22Rv1 (cell line): ENCODE measurements at regions not wholly inside any gene's neighbourhood (a gene's known extent, or its start where the extent isn't known, plus 50 kb on each side); places are given as distances from the start of the nearest gene placed in this dataset.

Experiments used
- H3K27ac ChIP-seq: fragments of 450-650 bp; 2 replicates; pipeline ENCODE4 v1.5.1; 2017
- ZFX ChIP-seq: fragments of 450-650 bp; IDR thresholded peaks from 2 replicates; pipeline ENCODE4 v1.6.1; 2017; ENCODE audit warnings: antibody characterized with exemption, borderline replicate concordance
- TF ChIP-seq, protein P1 (sequence below): fragments of 450-650 bp; IDR thresholded peaks from 2 replicates; pipeline ENCODE4 v1.5.1; 2017; ENCODE audit warnings: mild to moderate bottlenecking

DNA sequence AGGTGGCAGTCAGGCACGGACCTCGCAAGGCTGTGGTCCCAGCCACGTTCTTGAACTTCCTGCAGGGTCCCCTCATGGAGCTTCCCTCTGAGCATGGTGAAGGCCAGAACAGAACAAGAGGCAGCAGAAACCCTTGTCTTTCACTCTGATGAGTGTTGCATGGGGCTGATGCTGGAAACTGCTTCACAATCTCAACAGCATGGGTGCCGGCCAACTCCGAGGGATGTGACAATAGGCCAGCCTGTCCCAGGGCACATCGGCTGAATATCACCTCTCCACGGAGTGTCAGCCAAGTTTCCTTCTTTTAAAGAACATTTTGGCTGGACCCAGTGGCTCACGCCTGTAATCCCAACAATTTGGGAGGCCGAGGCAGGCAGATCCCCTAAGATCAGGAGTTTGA, 173.9 kb downstream of the FOXO1 start:
- H3K27ac ChIP-seq: no peak overlapping the region
- no peak for TF ChIP-seq ZFX
- TF ChIP-seq, protein P1, sequence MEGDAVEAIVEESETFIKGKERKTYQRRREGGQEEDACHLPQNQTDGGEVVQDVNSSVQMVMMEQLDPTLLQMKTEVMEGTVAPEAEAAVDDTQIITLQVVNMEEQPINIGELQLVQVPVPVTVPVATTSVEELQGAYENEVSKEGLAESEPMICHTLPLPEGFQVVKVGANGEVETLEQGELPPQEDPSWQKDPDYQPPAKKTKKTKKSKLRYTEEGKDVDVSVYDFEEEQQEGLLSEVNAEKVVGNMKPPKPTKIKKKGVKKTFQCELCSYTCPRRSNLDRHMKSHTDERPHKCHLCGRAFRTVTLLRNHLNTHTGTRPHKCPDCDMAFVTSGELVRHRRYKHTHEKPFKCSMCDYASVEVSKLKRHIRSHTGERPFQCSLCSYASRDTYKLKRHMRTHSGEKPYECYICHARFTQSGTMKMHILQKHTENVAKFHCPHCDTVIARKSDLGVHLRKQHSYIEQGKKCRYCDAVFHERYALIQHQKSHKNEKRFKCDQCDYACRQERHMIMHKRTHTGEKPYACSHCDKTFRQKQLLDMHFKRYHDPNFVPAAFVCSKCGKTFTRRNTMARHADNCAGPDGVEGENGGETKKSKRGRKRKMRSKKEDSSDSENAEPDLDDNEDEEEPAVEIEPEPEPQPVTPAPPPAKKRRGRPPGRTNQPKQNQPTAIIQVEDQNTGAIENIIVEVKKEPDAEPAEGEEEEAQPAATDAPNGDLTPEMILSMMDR: no peak

DNA sequence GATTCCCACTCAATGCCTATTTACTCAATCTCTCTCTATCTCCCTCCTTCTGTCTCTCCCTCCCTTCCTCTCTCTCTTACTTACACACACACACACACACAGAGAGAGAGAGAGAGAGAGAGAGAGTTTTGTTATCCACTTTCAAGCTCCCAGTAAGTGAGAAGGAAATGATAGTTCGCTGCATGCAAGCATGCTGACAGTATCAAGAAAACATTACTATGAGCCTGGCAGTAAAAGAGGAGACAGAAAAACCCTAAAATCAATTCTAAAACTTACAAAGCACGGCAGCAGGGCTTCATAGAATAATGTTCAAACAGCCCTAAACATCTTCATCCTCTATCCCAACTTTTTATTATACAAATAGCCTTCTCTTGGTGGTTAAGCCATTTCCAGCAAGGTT, 171.9 kb downstream of the FOXO1 start:
- no peak overlapping the region for H3K27ac ChIP-seq
- TF ChIP-seq ZFX: no peak
- TF ChIP-seq, protein P1: no peak

DNA sequence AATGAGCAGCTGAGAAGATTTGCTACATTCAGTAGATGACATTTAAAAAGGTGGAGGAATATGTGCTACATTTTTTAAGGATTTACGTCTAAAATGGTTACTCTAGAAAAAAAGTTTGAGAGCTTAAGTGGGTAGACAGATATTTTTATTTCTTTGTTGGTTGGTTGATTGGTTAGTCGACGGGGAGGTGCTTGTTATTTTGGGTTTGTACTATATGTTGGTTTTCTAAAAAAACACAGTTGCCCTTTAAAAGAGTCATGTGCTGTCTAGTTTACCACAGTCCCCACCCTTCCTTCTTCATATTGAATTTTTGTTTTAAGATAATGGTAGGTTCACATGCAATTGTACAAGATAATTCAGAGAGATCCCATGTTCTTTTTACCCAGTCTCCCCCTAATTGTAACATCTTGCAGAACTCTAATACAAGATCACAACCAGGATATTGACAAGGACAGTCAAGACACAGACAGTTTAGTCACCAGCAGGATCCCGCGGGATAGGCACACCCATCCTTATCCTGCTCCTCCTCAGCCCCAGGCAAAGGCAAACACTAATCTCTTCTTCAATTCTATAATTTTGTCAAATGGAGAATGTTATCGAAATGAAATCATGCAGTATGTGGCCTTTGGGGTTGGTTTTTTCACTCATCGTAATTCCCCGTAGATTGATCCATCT, 171.4 kb downstream of the FOXO1 start:
- H3K27ac ChIP-seq: no peak overlapping the region
- TF ChIP-seq, protein P1: no peak
- no peak for TF ChIP-seq ZFX

DNA sequence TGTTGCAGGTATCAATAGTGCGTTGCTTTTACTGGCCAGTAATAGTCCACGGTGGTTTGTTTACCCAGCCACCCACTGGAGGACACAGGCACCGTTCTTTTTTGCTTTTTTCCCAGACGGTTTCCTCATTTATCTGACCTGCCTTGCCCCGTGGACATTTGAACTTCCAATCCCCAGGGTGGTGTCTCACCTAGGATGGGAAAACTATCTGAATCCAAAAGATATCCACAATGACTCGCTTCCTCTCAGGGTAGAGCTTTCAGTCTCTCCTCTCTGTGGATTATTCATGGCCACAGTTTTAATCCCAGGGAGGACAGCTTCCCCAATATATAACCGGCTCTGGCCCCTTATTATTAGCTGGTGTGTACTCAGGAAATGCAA, 170.8 kb downstream of the FOXO1 start:
- H3K27ac ChIP-seq: no peak overlapping the region

DNA sequence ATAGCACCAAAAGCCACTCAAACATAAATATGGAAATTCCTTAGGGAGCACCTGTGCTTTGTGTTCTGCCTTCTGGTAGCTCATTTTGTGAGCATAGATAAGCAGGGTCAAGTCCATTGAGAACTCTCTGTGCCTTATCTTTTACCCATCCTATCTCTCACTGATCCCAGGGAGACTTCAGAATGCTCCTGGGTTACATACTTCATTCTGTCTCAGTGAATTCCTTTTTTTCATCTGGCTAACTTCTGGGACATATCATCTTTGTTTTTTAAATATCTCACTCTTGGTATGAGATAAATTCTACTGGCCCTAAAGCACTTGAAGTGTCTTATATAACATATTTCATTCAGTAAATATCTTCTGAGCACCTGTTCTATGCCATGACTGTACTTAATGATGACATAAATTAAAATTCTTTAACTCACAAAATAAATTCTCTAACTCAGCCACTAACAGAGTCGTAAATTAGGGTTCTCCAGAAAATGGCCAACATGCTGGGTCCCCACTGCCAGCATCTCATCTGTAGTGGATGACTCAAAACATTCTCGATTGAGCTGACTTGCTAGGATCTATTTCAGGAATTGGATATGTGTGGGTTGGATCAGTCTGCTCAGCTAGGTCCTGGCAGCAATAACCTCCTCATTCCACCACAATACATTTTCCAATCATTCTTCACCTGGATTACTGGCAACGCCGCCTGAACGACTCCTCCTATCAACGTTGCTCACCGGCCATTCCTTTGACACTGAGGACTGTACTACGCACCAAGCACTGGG, 170.2 kb downstream of the FOXO1 start:
- H3K27ac ChIP-seq: no peak overlapping the region
- TF ChIP-seq, protein P1: no peak
- TF ChIP-seq ZFX: no peak

More for the DNA sequence above, 170.8 kb downstream of the FOXO1 start:
- TF ChIP-seq, protein P1: no peak
- TF ChIP-seq ZFX: no peak

DNA sequence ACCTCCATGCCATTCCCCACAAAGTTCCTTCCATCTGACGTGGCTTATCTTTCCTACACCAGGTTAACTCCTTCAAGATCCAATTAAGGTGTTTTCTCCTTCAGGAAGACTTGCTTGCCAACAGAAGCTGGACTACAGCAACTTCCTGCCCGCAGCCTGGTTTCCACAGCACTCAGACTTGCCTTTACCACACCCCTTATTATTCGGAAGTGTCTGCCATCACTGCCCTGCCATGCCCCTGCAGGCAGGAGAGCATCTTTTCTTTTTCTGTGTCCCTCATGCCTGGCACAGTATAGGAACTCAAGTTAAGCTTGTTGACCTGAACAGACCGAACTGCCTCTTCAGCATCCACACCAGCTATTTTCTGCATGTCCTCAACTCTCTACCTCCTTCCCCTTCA, 168.0 kb downstream of the FOXO1 start:
- no peak for TF ChIP-seq ZFX
- TF ChIP-seq, protein P1: no peak
- H3K27ac ChIP-seq: no peak overlapping the region

DNA sequence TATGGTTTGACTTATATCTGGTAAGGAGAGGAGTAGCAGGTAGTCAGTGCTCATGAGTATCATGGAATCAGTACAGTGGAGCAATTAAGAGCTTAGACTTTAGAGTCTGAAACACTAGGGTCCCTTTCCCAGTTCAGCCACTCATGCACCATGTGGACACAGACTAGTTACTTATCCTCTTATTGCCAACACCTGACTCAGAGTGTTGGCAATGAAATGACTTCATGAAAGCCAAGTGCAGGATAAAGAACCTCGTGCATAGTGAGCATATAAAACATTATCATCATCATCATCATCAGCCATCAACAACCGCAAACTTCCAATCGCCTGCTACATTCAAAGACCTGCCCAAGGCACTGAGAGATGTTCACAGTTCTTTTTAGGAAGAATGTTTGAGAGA, 164.2 kb downstream of the FOXO1 start:
- no peak overlapping the region for H3K27ac ChIP-seq
- no peak for TF ChIP-seq ZFX
- TF ChIP-seq, protein P1: no peak
